ENCODE measurements at regions not wholly inside any gene's neighbourhood (a gene's known extent, or its start where the extent isn't known, plus 50 kb on each side); places are given as distances from the start of the nearest gene placed in this dataset.

DNA sequence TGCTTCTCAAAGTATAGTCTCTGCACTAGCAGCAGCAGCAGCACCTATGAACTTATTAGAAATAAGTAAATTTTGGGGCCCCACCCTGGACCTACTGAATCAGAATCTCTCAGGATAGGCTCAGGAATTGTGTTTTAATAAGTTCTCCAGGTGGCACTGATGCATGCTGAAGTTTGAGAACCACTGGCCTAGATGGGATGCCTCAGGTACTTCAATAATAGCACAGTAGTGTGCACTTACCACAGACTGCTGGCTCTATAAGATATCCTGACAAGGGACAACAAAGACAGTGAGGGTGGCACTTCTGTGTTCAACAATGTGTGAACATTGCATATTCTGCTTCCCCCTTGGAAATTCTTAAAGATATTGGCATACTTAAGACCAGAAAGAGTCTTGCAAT lies 64.7 kb upstream of the HABP2 start:
- TF ChIP-seq REST (IDR thresholded peaks at IDR 0.05; ENCODE audit: insufficient read depth in 1 of 2, low read depth in 2 of 2, low read length in 2 of 2) (no peak), SIN3A (IDR thresholded peaks at IDR 0.05; ENCODE audit: borderline replicate concordance, insufficient read depth, low read length) (no peak)

Measured in PFSK-1 (cell line).